H1 (cell line): ENCODE measurements at regions not wholly inside any gene's neighbourhood (a gene's known extent, or its start where the extent isn't known, plus 50 kb on each side); places are given as distances from the start of the nearest gene placed in this dataset.

Experiments used
- CBX5 ChIP-seq: fragments of 300-800, 300-1000 bp; sonication (generic); IDR thresholded peaks from 2 replicates; pipeline ENCODE4 v1.7.1; 2016; ENCODE audit warnings: antibody characterized with exemption, low read length, low read depth
- CHD7 ChIP-seq: fragments of 300-600 bp; sonication (generic); IDR thresholded peaks from 2 replicates; pipeline ENCODE4 v1.7.1; 2012; ENCODE audit warnings: low read length, moderate library complexity, mild to moderate bottlenecking, inconsistent platforms; ENCODE audit not compliant: insufficient replicate concordance
- CREB1 ChIP-seq: IDR thresholded peaks from 2 replicates; pipeline ENCODE4 v1.6.1; 2012; ENCODE audit warnings: inconsistent platforms
- E2F6 ChIP-seq: IDR thresholded peaks from 2 replicates; pipeline ENCODE4 v1.6.1; 2012; ENCODE audit warnings: inconsistent platforms
- EGR1 ChIP-seq: IDR thresholded peaks from 2 replicates; pipeline ENCODE4 v1.6.1; 2011; ENCODE audit warnings: low read depth, low read length, borderline replicate concordance
- GTF2F1 ChIP-seq: IDR thresholded peaks from 2 replicates; pipeline ENCODE4 v1.6.1; 2012; ENCODE audit warnings: low read depth, low read length, improper control_type of control experiment, borderline replicate concordance
- MAFK ChIP-seq: IDR thresholded peaks from 2 replicates; pipeline ENCODE4 v1.6.1; 2012; ENCODE audit warnings: low read depth, mild to moderate bottlenecking, improper control_type of control experiment, low read length
- RAD21 ChIP-seq, 2 experiments: IDR thresholded peaks in 1 of 2; conservative IDR thresholded peaks in 1 of 2; 2 replicates each; pipeline ENCODE4 v1.6.1; 2011; ENCODE audit warnings: low read depth in 2 of 2, low read length in 2 of 2, improper control_type of control experiment in 1 of 2, inconsistent platforms in 1 of 2, mild to moderate bottlenecking in 1 of 2, moderate library complexity in 1 of 2
- SP1 ChIP-seq: IDR thresholded peaks from 2 replicates; pipeline ENCODE4 v1.6.1; 2011; ENCODE audit warnings: low read depth, low read length
- TAF7 ChIP-seq: optimal IDR thresholded peaks from 2 replicates; pipeline ENCODE3; 2011; ENCODE audit warnings: low read depth, mild to moderate bottlenecking, inconsistent platforms, low read length, moderate library complexity, borderline replicate concordance

- TF ChIP-seq CHD7 (no peak), TAF7 (no peak), E2F6 (no peak), EGR1 (no peak), CBX5 (no peak), CREB1 (no peak), RAD21 (IDR thresholded peaks at IDR 0.05 in 1 of 2, conservative IDR thresholded peaks at IDR 0.05 in 1 of 2; ENCODE audit: low read depth in 2 of 2, low read length in 2 of 2) (no peak), GTF2F1 (no peak), SP1 (no peak), MAFK (no peak)
These were observed 188.4 kb downstream of the DUSP6 start (continued) for GRCh38 chr12:89163918-89164317.
